ENCODE measurements at regions not wholly inside any gene's neighbourhood (a gene's known extent, or its start where the extent isn't known, plus 50 kb on each side); places are given as distances from the start of the nearest gene placed in this dataset.
"Not testable (repeated sequence)": the region's sequence is repeated elsewhere in the genome, so short reads cannot be mapped to it uniquely, and the experiment has no call there.

DNA sequence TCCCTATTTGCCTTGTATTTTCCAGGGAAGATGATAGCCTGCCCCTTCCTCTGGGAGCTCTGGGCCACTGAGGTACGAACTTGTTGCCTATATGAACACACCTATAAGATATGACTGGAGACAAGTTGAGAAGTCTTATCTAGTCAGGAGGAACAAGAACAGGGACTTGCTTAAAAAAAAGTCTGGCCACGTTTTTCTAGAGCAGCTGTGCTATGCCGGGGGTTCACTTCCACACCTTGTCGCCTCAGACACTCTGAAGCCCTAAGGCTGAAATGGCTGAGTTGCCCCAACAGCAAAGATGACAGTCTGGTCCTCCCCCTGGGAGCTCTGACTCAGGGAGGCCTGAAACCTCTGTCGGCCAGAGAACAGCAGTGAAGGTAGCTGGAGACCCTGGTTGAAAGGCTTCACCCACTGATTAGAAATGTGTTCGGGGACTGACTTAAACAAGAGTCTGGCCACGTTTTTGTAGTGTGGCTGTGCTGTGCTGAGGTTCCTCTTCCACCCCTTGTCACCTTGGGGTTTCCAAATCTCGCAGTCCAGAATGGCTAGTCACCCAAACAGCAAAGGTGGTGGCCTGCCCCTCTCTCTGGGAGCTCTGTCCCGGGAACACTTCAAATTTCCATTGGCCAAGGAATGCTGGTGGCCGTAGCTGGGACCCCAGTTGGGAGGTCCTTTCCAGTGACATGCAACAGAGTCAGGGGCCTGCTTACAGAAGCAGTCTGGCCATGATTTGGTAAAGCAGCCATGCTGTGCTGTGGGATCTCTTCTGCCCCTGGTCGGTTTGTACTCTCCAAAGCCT, 225.5 kb downstream of the CWH43 start:
- not testable (repeated sequence) for H3K4me3 ChIP-seq (ENCODE audit: insufficient read depth, low read depth, low read length); H3K36me3 ChIP-seq (replicated peaks; ENCODE audit: control insufficient read depth, insufficient read depth, low read length)

DNA sequence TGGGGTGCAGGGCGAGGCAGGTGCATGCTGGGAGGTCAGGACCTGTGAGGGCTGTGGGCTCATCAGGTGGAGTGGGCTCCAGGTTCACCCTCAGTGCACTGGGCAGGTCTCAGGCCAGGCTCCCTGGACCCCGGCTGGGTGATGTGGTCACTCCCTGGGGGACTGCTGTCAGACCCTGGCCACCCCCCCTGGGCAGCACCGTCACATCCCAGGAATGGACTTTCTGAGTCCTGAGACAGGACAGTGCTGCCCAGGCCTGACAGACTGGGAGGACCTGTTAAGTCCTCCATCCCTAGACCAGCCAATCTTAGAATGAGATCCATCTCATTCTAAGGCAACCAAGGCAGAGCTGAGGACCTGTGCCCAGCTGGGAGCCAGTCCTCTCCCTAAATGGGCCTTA, 227.2 kb downstream of the CWH43 start:
- H3K4me3 ChIP-seq (ENCODE audit: insufficient read depth, low read depth, low read length); DNase-seq; H3K36me3 ChIP-seq (replicated peaks; ENCODE audit: control insufficient read depth, insufficient read depth, low read length); H3K27me3 ChIP-seq (ENCODE audit: control insufficient read depth, insufficient read depth, low read length): not testable (repeated sequence)

More for the DNA sequence above, 225.5 kb downstream of the CWH43 start:
- H3K27me3 ChIP-seq (ENCODE audit: control insufficient read depth, insufficient read depth, low read length); DNase-seq: not testable (repeated sequence)

DNA sequence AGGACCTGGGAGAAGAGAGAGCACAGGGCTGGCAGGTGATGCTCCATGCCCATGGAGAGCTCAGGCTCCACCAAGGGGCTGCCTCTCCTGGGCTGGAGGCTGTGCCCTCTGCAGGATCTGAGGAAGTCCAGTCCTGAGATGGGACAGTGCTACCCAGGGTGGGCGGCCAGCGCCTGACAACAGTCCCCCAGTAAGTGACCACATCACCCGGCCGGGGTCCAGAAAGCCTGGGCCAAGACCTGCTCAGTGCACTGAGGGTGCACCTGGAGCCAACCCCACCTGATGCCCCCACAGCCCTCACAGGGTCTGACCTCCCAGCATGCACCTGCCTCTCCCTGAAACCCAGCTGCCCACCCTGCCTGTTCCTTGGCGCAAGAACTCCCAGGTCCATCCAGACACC, 227.7 kb downstream of the CWH43 start:
- not testable (repeated sequence) for H3K27me3 ChIP-seq (ENCODE audit: control insufficient read depth, insufficient read depth, low read length); H3K4me3 ChIP-seq (ENCODE audit: insufficient read depth, low read depth, low read length); DNase-seq; H3K36me3 ChIP-seq (replicated peaks; ENCODE audit: control insufficient read depth, insufficient read depth, low read length)

DNA sequence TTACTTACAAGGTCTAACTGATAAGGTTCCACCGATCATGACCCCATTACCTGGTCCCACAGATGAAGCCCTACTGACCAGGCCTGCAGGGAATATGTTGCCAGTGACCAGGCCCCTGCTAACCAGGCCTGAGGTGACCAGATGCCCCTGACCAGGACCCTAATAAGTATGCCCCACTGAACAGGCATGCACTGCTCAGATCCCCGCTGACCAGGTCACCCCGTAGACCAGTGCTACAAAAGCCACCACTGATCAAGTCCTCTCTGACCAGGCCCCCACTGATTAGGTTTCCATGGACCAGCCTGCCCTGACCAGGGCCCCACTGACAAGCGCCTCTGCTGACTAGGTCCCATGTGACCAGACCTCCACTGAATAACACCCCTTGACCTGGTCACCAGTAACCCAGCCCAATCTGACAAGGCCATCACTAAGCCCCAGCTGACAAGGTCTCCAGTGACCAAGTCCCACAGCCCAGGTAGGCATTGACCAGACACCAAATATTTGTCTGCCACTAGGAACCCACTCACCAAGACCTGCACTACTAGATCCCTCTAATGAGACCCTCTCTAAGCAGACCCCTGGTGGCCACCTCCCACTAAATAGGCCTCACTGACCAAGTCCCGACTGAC, 228.5 kb downstream of the CWH43 start:
- not testable (repeated sequence) for H3K27me3 ChIP-seq (ENCODE audit: control insufficient read depth, insufficient read depth, low read length); H3K4me3 ChIP-seq (ENCODE audit: insufficient read depth, low read depth, low read length); H3K36me3 ChIP-seq (replicated peaks; ENCODE audit: control insufficient read depth, insufficient read depth, low read length); DNase-seq

DNA sequence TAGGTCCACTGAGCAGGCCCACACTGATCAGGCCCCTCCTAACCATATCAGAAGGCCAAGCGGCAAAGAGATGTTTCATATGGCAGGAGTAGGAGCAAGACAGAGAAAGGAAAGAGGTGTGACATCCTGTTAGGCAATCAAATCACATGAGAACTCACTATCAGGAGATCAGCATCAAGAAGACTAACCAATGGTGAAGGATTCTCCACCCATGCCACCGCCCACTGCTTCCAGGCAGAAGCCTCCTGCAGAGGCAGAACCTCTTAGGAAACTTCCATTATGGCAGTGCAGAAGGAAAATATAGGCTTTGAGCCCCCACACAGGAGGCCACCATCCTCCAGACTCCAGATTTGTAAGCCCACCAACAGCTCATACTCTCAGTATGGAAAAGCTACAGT, 229.0 kb downstream of the CWH43 start:
- H3K36me3 ChIP-seq (replicated peaks; ENCODE audit: control insufficient read depth, insufficient read depth, low read length); H3K27me3 ChIP-seq (ENCODE audit: control insufficient read depth, insufficient read depth, low read length); H3K4me3 ChIP-seq (ENCODE audit: insufficient read depth, low read depth, low read length); DNase-seq: not testable (repeated sequence)

DNA sequence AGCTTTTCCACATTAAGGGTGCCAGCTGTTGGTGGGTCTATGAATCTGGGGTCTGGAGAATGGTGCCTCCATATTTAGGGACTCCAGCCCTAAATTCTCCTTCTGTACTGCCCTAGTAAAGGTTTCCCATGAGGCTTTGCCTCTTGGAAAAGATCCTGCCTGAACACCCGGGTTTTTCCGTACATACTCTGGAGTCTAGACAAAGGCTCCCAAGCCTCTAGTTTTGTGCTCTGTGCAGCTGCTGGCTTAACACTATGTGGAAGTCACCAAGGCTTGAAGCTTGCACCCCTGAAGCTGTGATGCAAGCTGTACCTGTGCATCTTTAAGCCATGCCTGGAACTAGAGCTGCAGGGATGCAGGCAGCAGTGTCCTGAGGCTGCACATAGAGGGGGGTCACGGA, 230.5 kb downstream of the CWH43 start:
- H3K4me3 ChIP-seq (ENCODE audit: insufficient read depth, low read depth, low read length); H3K27me3 ChIP-seq (ENCODE audit: control insufficient read depth, insufficient read depth, low read length); DNase-seq; H3K36me3 ChIP-seq (replicated peaks; ENCODE audit: control insufficient read depth, insufficient read depth, low read length): not testable (repeated sequence)

DNA sequence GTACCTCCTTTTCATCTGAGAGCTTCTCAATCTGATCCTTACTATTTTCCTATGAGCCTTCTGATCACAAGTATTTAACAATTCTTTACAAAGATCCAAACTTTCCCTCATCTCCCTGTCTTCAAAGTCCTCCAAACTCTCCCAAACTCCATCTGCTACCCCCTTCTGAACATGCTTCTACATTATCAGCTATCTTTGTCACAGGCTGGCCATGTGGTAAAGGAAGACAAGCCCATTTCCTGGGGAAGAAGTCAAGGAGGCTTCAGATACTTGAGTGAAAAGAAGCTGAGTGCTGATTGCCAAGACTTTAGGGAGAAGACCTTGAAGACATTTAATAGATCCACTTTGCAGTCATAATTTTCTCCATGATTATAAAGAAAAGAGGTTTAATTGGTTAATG, 231.4 kb downstream of the CWH43 start:
- no peaks in the 10 kb centered on the region for H3K27me3 ChIP-seq (ENCODE audit: control insufficient read depth, insufficient read depth, low read length)
- H3K36me3 ChIP-seq (replicated peaks; ENCODE audit: control insufficient read depth, insufficient read depth, low read length) = no peaks in the 10 kb centered on the region
- no peak for DNase-seq
- H3K4me3 ChIP-seq (ENCODE audit: insufficient read depth, low read depth, low read length) = no peak overlapping the region

DNA sequence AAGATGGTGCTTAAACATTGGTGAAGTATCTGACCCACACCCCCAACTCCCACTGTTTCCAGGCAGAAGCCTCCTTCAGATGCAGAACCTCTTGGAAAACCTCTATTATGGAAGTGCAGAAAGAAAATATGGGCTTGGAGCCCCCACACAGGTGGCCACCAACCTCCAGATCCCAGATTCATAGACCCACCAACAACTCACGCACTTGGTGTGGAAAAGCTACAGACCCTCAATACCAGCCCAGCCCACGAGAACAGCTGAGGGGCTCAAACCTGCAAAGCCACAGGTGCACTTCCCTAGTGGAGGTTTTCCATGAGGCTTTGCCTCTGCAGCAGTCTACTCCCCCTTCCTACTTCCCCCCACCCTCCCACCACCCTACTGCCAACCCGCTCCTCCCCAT, 232.0 kb downstream of the CWH43 start:
- H3K36me3 ChIP-seq (replicated peaks; ENCODE audit: control insufficient read depth, insufficient read depth, low read length); DNase-seq; H3K4me3 ChIP-seq (ENCODE audit: insufficient read depth, low read depth, low read length); H3K27me3 ChIP-seq (ENCODE audit: control insufficient read depth, insufficient read depth, low read length): not testable (repeated sequence)

DNA sequence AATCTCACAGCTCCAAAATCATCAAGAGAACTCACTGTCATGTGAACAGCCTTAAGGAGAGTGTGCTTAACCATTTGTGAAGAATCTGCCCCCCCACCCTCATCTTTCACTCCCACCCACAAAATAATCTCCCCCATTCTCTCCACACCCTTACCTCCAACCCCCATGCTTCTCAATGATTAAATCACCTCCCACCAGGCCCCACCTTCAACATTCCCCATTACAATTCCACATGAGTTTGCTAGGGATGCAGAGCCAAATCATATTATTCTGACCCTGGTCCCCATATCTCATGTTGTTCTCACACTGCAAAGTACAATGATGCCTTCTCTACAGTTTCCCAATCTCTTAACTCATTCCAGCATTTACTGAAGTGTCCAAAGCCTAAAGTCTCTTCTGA, 232.9 kb downstream of the CWH43 start:
- not testable (repeated sequence) for H3K36me3 ChIP-seq (replicated peaks; ENCODE audit: control insufficient read depth, insufficient read depth, low read length); DNase-seq; H3K4me3 ChIP-seq (ENCODE audit: insufficient read depth, low read depth, low read length); H3K27me3 ChIP-seq (ENCODE audit: control insufficient read depth, insufficient read depth, low read length)

DNA sequence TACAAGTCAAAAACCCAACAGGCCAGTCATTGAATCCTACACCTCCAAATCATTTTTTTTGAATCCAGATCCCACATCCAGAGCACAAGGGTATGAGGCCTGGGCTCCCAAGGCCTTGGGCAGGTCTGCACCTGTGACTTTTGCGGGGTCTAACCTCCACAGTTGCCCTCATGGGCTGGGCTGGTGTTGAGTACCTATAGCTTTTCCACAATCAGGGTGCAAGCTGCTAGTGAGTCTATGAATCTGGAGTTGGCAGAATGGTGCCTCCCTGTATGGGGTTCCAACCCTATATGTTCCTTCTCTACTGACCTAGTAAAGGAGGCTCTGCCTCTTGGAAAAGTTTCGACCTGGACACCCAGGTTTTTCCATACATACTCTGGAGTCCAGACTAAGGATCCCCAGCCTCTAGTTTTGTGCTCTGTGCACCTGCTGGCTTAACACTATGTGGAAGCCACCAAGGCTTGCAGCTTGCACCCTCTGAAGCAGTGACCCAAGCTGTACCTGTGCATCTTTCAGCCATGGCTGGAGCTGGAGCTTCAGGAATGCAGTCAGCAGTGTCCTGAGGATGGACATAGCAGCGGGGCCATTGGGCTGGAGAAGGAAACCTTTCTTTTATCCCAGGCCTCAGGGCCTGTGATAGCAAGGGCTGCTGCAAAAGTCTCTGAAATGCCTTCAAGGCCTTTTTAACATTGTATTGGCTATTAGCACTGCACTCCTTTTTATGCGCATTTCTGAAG, 233.6 kb downstream of the CWH43 start:
- H3K27me3 ChIP-seq (ENCODE audit: control insufficient read depth, insufficient read depth, low read length); H3K36me3 ChIP-seq (replicated peaks; ENCODE audit: control insufficient read depth, insufficient read depth, low read length); H3K4me3 ChIP-seq (ENCODE audit: insufficient read depth, low read depth, low read length); DNase-seq: not testable (repeated sequence)

DNA sequence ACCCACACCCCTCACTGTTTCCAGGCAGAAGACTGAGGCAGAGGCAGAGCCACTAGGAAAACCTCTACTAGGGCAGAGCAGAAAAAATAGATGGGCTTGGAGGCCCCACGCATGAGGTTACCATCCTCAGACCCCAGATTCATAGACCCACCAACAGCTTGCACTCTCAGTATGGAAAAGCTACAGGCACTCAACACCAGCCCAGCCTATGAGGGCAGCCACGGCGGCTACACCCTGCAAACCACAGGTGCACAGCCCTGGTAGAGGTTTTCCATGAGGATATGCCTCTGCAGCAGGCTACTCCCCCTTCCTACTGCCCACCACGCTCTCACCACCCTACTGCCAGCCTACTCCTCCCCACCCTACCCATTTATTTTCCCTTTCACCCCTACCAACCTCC, 235.1 kb downstream of the CWH43 start:
- H3K27me3 ChIP-seq (ENCODE audit: control insufficient read depth, insufficient read depth, low read length) = no peaks in the 10 kb centered on the region
- no peaks in the 10 kb centered on the region for H3K36me3 ChIP-seq (replicated peaks; ENCODE audit: control insufficient read depth, insufficient read depth, low read length)
- DNase-seq = no peak
- no peak overlapping the region for H3K4me3 ChIP-seq (ENCODE audit: insufficient read depth, low read depth, low read length)

DNA sequence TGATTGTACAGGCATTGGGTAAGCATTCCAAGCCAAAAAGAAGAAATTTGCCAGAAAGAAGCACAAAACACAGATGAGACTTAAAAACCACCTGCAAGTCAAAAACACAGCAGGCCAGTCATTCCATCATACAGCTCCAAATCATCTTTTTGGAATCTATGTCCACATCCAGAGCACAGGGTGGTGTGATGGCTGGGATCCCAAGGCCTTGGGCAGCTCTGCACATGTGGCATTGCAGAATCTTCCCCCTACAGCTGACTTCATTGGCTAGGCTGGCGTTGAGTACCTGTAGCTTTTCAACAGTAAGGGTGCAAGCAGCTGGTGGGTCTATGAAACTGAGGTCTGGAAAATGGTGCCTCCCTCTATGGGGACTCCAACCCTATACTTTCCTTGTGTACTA, 236.7 kb downstream of the CWH43 start:
- not testable (repeated sequence) for H3K4me3 ChIP-seq (ENCODE audit: insufficient read depth, low read depth, low read length); H3K27me3 ChIP-seq (ENCODE audit: control insufficient read depth, insufficient read depth, low read length); H3K36me3 ChIP-seq (replicated peaks; ENCODE audit: control insufficient read depth, insufficient read depth, low read length); DNase-seq

DNA sequence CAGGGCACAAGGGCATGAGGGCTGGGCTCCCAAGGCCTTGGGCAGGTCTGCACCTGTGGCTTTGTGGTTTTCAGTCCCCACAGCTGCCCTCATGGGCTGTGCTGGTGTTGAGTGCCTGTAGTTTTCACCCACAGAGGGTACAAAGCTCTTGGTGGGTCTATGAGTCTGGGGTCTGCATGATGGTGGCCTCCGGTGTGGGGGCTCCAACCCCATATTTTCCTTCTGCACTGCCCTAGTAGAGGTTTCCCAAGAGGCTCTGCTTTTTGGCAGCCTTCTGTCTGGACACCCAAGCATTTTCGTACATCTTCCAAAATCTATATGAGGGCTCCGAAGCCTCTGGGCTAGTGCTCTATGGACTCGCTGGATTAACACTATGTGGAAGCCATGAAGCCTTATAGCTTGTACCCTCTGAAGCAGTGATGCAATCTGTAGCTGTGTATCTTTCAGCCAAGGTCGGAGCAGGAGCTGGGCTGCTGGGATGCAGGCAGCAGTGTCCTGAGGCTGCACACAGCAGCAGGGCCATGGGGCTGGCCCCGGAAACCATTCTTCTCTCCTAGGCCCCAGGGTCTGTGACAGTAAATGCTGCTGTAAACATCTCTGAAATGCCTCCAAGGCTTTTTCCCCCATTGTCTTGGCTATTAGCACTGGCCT, 240.3 kb downstream of the CWH43 start:
- not testable (repeated sequence) for DNase-seq; H3K4me3 ChIP-seq (ENCODE audit: insufficient read depth, low read depth, low read length); H3K27me3 ChIP-seq (ENCODE audit: control insufficient read depth, insufficient read depth, low read length); H3K36me3 ChIP-seq (replicated peaks; ENCODE audit: control insufficient read depth, insufficient read depth, low read length)

DNA sequence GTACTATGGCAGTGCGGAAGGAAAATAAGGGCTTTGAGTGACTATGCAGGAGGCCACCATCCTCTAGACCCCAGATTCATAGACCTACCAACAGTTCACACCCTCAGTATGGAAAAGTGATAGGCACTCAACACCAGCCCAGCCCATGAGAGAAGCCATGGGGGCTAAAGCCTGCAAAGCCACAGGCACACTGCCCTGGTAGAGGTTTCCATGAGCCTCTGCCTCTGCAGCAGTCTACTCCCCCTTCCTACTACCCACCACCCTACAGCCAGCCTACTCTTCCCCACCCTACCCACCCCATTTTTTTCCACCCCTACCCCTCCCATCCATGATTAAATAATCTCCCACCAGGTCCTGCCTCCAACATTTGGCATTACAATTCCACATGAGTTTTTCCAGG, 241.9 kb downstream of the CWH43 start:
- not testable (repeated sequence) for H3K4me3 ChIP-seq (ENCODE audit: insufficient read depth, low read depth, low read length); H3K27me3 ChIP-seq (ENCODE audit: control insufficient read depth, insufficient read depth, low read length); DNase-seq; H3K36me3 ChIP-seq (replicated peaks; ENCODE audit: control insufficient read depth, insufficient read depth, low read length)

DNA sequence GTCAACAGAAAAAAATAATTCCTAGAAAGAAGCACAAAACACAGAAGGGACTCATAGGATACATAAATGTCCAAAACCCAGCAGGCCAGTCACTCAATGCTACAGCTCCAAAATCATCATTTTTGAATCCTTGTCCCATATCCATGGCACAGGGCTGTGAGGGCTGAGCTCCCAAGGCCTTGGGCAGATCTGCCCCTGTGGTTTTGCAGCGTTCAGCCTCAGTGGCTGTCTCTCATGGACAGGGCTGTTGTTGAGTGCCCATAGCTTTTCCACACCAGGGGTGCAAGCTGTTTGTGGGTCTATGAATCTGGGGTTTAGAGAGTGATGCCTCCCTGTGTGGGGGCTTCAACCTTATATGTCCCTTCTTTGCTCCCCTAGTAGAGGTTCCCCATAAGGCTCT, 243.2 kb downstream of the CWH43 start:
- H3K4me3 ChIP-seq (ENCODE audit: insufficient read depth, low read depth, low read length); DNase-seq; H3K36me3 ChIP-seq (replicated peaks; ENCODE audit: control insufficient read depth, insufficient read depth, low read length); H3K27me3 ChIP-seq (ENCODE audit: control insufficient read depth, insufficient read depth, low read length): not testable (repeated sequence)
